ENCODE measurements at regions not wholly inside any gene's neighbourhood (a gene's known extent, or its start where the extent isn't known, plus 50 kb on each side); places are given as distances from the start of the nearest gene placed in this dataset.

GRCh38 chr3:102533784-102534183, 99.0 kb downstream of the ZPLD1 start:
- TF ChIP-seq CTCF (IDR thresholded peaks at IDR 0.05; ENCODE audit: low read depth, low read length) (no peak), POLR2A (IDR thresholded peaks at IDR 0.05; ENCODE audit: extremely low read depth, insufficient read length) (no peak), MYC (IDR thresholded peaks at IDR 0.05; ENCODE audit: low read depth, low read length) (no peak), MAX (IDR thresholded peaks at IDR 0.05; ENCODE audit: low read depth, low read length) (no peak)

Data from NB4 (cell line).